ENCODE measurements at regions not wholly inside any gene's neighbourhood (a gene's known extent, or its start where the extent isn't known, plus 50 kb on each side); places are given as distances from the start of the nearest gene placed in this dataset.

DNA sequence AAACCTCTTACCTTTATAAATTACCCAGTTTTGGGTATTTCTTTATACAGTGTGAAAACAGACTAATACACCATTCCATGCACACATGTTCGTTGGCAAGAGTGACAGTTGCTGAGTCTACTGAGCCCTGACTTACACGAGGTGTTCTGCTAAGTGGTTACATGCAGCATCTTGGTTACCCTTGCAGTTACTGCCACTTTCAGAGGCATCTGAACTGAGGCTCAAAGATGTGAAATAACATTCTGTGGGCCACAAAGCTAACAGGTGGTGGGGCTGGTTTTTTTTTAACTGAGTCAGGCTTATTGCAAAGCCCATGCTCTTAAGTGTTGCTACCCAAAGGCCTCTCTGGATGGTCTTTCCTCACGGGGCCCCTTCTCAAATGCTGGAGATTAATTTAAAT is 54.4 kb upstream of the GTSF1L start:
- TF ChIP-seq POLR2A (IDR thresholded peaks at IDR 0.05) (no peak), POLR2AphosphoS5 (IDR thresholded peaks at IDR 0.05) (no peak)
- TF ChIP-seq, protein P1, sequence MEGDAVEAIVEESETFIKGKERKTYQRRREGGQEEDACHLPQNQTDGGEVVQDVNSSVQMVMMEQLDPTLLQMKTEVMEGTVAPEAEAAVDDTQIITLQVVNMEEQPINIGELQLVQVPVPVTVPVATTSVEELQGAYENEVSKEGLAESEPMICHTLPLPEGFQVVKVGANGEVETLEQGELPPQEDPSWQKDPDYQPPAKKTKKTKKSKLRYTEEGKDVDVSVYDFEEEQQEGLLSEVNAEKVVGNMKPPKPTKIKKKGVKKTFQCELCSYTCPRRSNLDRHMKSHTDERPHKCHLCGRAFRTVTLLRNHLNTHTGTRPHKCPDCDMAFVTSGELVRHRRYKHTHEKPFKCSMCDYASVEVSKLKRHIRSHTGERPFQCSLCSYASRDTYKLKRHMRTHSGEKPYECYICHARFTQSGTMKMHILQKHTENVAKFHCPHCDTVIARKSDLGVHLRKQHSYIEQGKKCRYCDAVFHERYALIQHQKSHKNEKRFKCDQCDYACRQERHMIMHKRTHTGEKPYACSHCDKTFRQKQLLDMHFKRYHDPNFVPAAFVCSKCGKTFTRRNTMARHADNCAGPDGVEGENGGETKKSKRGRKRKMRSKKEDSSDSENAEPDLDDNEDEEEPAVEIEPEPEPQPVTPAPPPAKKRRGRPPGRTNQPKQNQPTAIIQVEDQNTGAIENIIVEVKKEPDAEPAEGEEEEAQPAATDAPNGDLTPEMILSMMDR (IDR thresholded peaks at IDR 0.05 in 8 of 11, conservative IDR thresholded peaks at IDR 0.05 in 3 of 11): no peak

Measured in spleen (tissue), 7 donors.